ENCODE measurements at regions not wholly inside any gene's neighbourhood (a gene's known extent, or its start where the extent isn't known, plus 50 kb on each side); places are given as distances from the start of the nearest gene placed in this dataset.

DNA sequence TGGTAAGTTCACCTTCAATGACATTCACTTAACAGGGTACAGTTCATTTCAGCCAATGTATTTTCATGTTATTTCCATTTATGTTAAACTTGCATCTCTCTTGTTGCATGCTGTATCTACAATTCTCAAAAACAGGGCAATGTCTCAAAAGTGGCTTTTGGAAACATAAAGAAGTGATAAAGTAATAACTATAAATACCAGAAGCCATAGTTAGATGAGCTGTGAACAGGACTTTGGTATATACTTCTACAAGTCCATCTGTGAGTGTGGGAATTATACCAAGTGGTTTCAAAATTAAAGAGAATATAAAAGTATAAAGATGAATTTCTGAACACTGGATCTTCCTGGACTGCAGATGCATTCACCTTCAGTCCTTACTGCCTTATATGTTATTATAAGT is 585.4 kb upstream of the PBX1 start:
- no peaks in the 10 kb centered on the region for H3K4me1 ChIP-seq
- H3K9me3 ChIP-seq: no peaks in the 10 kb centered on the region
- no peak for DNase-seq (ENCODE audit: low spot score in 2 of 2)
- H3K4me3 ChIP-seq: no peak overlapping the region
- H3K36me3 ChIP-seq: no peaks in the 10 kb centered on the region
- no peak overlapping the region for H3K27ac ChIP-seq
- intact Hi-C loops (cut with DNase I; ENCODE audit: low total_unique reads): no loop called here
- H3K27me3 ChIP-seq: no peaks in the 10 kb centered on the region
- TF ChIP-seq POLR2A (IDR thresholded peaks at IDR 0.05): no peak

DNA sequence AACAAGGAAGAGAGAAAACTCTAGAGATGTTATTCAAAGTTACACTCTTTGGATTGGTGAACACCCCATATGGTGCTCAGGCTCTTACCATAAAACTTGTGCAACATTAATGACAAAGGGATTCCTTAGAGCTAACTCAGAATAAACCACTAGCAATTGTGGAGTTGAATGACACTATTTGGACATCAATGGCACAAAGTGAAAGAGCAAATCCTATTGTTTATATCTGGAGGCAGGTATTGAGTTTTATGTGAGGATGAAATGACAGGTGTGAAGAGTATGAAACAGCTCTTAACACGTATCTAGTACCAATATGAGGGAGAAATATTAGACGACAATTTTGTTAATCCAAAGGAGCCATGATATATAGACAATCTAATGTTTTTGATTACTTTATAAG is 584.9 kb upstream of the PBX1 start:
- TF ChIP-seq POLR2AphosphoS5 (IDR thresholded peaks at IDR 0.05) (no peak), POLR2A (IDR thresholded peaks at IDR 0.05) (no peak), CTCF (IDR thresholded peaks at IDR 0.05) (no peak)
- no peaks in the 10 kb centered on the region for H3K27me3 ChIP-seq
- H3K36me3 ChIP-seq: no peaks in the 10 kb centered on the region
- no peaks in the 10 kb centered on the region for H3K9me3 ChIP-seq
- intact Hi-C loops (cut with DNase I; ENCODE audit: low total_unique reads): no loop called here
- no peak overlapping the region for H3K4me3 ChIP-seq
- H3K4me1 ChIP-seq: no peaks in the 10 kb centered on the region
- no peak overlapping the region for H3K27ac ChIP-seq
- no peak for DNase-seq (ENCODE audit: low spot score in 2 of 2)

DNA sequence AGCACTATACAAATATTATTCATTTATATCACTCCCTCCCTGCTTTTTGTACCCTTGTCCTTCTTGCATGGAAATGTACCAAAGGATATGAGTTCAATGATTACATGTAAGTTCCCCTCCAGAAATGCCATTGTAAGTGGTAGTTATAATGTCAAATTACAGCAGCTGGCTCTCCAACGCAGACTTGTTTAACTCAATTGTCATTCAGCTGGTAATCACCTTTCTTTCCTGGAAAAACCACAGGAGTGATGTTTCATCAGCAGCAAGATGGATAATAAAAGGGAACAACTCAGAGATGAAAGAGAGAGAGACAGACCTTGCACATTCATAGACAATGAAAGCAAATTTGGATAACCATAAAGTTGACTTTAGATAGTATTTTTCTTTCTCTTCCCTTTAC is 578.6 kb upstream of the PBX1 start:
- TF ChIP-seq POLR2A (IDR thresholded peaks at IDR 0.05) (no peak), POLR2AphosphoS5 (IDR thresholded peaks at IDR 0.05) (no peak), CTCF (IDR thresholded peaks at IDR 0.05) (no peak)
- no peaks in the 10 kb centered on the region for H3K4me1 ChIP-seq
- no peak for DNase-seq (ENCODE audit: low spot score in 2 of 2)
- no peak overlapping the region for H3K4me3 ChIP-seq
- no peaks in the 10 kb centered on the region for H3K36me3 ChIP-seq
- intact Hi-C loops (cut with DNase I; ENCODE audit: low total_unique reads): no loop called here
- H3K9me3 ChIP-seq: no peaks in the 10 kb centered on the region
- no peak overlapping the region for H3K27ac ChIP-seq
- no peaks in the 10 kb centered on the region for H3K27me3 ChIP-seq

GRCh38 chr1:163981500-163982030 is 577.4 kb upstream of the PBX1 start:
- no peaks in the 10 kb centered on the region for H3K4me1 ChIP-seq
- no peaks in the 10 kb centered on the region for H3K27me3 ChIP-seq
- no peaks in the 10 kb centered on the region for H3K9me3 ChIP-seq
- TF ChIP-seq POLR2AphosphoS5 (IDR thresholded peaks at IDR 0.05): no peak
- TF ChIP-seq CTCF (IDR thresholded peaks at IDR 0.05): no peak
- TF ChIP-seq POLR2A (IDR thresholded peaks at IDR 0.05): no peak
- no peak overlapping the region for H3K4me3 ChIP-seq
- no peaks in the 10 kb centered on the region for H3K36me3 ChIP-seq
- intact Hi-C loops (cut with DNase I; ENCODE audit: low total_unique reads): no loop called here
- no peak overlapping the region for H3K27ac ChIP-seq
- DNase-seq (ENCODE audit: low spot score in 2 of 2): no peak

DNA sequence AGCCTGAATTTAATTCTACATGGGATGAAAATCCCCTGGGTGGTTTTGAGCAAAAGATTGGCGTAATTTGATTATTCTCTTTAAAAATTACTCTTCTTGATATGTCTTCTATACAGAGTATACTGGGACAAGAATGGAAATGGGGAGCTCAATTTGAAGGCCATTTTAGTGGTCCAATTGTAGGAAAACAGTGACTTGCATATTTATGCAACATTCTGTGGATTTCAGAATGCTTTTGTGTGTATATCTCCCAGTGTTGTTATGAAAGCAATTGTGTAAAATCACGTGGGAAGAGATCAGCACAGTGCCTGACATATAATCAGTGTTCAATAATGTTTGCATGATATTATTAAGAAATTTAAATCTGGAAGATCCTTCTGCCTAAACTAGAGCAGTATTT is 575.9 kb upstream of the PBX1 start:
- Histone ChIP-seq H3K27me3 (no peaks in the 10 kb centered on the region), H3K9me3 (no peaks in the 10 kb centered on the region), H3K4me3 (no peak overlapping the region), H3K4me1 (no peaks in the 10 kb centered on the region), H3K27ac (no peak overlapping the region), H3K36me3 (no peaks in the 10 kb centered on the region)
- DNase-seq (ENCODE audit: low spot score in 2 of 2): no peak
- intact Hi-C loops (cut with DNase I; ENCODE audit: low total_unique reads): no loop called here
- TF ChIP-seq POLR2AphosphoS5 (IDR thresholded peaks at IDR 0.05): no peak
- no peak for TF ChIP-seq CTCF (IDR thresholded peaks at IDR 0.05)
- TF ChIP-seq POLR2A (IDR thresholded peaks at IDR 0.05): no peak

GRCh38 chr1:163985700-163986099 is 573.3 kb upstream of the PBX1 start:
- Histone ChIP-seq H3K9me3 (no peaks in the 10 kb centered on the region), H3K36me3 (no peaks in the 10 kb centered on the region), H3K4me3 (no peak overlapping the region), H3K27me3 (no peaks in the 10 kb centered on the region), H3K27ac (no peak overlapping the region), H3K4me1 (no peaks in the 10 kb centered on the region)
- DNase-seq (ENCODE audit: low spot score in 2 of 2): no peak
- TF ChIP-seq POLR2A (IDR thresholded peaks at IDR 0.05): no peak
- intact Hi-C loops (cut with DNase I; ENCODE audit: low total_unique reads): no loop called here
